ENCODE measurements at regions not wholly inside any gene's neighbourhood (a gene's known extent, or its start where the extent isn't known, plus 50 kb on each side); places are given as distances from the start of the nearest gene placed in this dataset.
"Not testable (repeated sequence)": the region's sequence is repeated elsewhere in the genome, so short reads cannot be mapped to it uniquely, and the experiment has no call there.

- DNase-seq = no peak
Observed at GRCh38 chr7:104956753-104957450, 57.1 kb upstream of the KMT2E start.

DNA sequence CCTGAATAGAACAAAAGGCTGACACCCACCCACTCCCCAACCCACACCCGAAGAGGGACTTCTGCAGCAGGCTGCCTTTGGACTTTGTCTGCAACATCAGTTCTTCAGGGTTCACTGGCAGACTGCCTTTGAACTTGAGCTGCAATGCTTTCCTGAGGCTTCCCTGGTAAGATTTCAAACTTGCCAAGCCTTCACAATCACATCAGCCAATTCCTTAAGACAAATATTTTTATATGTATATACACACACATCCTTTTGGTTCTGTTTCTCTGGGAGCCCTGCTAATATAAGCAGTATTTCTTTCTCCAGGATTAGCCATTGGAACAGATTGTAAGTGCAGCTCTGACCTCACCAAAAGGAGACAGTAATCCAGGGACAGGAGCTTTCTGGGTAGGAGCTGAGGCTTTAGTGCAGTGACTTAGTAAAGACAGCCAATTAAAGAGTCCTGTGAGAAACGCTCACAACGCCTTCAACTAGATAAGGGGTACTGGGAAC, 55.6 kb upstream of the KMT2E start:
- no peak for DNase-seq

DNA sequence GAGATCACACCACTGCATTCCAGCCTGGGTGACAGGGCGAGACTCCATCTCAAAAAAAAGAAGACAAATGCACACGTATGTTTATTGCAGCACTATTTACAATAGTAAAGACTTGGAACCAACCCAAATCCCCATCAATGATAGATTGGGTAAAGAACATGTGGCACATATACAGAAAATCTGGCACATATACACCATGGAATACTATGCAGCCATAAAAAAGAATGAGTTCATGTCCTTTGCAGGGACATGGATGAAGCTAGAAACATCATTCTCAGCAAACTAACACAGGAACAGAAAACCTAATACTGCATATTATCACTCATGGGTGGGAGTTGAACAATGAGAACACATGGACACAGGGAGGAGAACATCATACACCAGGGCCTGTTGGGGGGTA, 54.5 kb upstream of the KMT2E start:
- DNase-seq = not testable (repeated sequence)

- DNase-seq = no peak
Observed at GRCh38 chr7:104960741-104961448, 53.1 kb upstream of the KMT2E start.

DNA sequence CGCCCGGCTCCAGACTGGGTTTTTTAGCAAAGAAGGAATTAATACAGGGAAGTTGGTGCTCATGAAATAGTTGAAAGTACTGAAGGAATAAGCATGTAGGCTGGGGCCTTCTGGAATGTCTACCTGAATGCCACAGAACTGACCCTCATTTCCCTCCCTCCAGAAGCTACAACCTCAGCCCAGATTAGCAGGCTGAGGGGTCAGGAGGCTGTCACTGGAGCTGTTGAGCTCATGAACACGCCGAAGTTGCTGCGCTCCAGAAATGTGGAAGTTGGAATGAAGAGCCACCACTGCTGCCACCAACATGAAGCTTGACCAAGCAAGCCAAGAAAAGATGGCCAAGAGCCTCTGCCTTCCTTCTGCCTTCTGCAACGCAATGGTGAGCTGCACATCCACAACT, 52.2 kb upstream of the KMT2E start:
- DNase-seq = no peak

DNA sequence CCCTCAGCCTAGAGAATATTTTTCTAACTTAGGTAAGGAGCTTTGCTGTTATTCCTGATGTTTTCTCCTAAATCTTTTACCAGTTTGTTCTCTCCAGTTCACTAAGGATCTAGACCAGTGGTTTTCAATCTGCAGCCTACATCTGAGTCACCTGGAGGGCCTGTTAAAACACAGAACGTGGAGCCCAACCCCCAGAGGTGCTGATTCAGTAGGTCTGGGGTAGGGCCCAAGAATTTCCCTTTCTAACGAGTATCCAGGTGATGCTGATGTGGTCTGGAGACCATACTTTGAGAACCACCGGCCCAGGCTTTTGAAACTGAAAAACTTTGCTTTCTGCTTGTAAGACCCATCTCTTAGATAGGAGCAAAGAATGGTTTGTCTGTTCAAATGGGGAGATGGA, 51.2 kb upstream of the KMT2E start:
- DNase-seq = no peak

- no peak for DNase-seq
Observed at GRCh38 chr7:104963378-104963990, 50.5 kb upstream of the KMT2E start.

- DNase-seq = peak in 1 of 2 experiments; percentile 40
Observed at GRCh38 chr7:104963991-104964385, 50.0 kb upstream of the KMT2E start.

Measured in NCI-H526 (cell line).